H1 (cell line): ENCODE measurements at regions not wholly inside any gene's neighbourhood (a gene's known extent, or its start where the extent isn't known, plus 50 kb on each side); places are given as distances from the start of the nearest gene placed in this dataset.

Source experiments
- BACH1 ChIP-seq: IDR thresholded peaks from 2 replicates; pipeline ENCODE4 v1.6.1; 2012; ENCODE audit warnings: low read length, improper control_type of control experiment
- BRCA1 ChIP-seq: IDR thresholded peaks from 2 replicates; pipeline ENCODE4 v1.6.1; 2012; ENCODE audit warnings: low read depth, low read length, improper control_type of control experiment
- CTBP2 ChIP-seq: IDR thresholded peaks from 2 replicates; pipeline ENCODE4 v1.7.0; 2011; ENCODE audit warnings: borderline replicate concordance, mild to moderate bottlenecking, moderate library complexity, mixed read lengths, low read length; ENCODE audit not compliant: insufficient read depth, insufficient read length
- EGR1 ChIP-seq: IDR thresholded peaks from 2 replicates; pipeline ENCODE4 v1.6.1; 2011; ENCODE audit warnings: low read depth, low read length, borderline replicate concordance
- EP300 ChIP-seq, 2 experiments: IDR thresholded peaks; 1 replicate in 1 of 2; 2 replicates in 1 of 2; pipeline ENCODE4 v1.6.1; 2011 to 2012; ENCODE audit warnings: low read depth in 2 of 2, low read length in 2 of 2, mild to moderate bottlenecking in 2 of 2, borderline replicate concordance in 1 of 2, inconsistent platforms in 1 of 2, moderate library complexity in 1 of 2
- HDAC2 ChIP-seq, 2 experiments: fragments of 300-600 bp in 1 of 2; sonication (generic) in 1 of 2; IDR thresholded peaks; 2 replicates each; pipeline ENCODE4 v1.6.1; 2011 to 2012; ENCODE audit warnings: low read depth in 2 of 2, low read length in 2 of 2, mild to moderate bottlenecking in 2 of 2, moderate library complexity in 2 of 2, borderline replicate concordance in 1 of 2, inconsistent platforms in 1 of 2
- KDM5A ChIP-seq: fragments of 200-600 bp; IDR thresholded peaks from 2 replicates; pipeline ENCODE4 v1.7.1; 2012; ENCODE audit warnings: mild to moderate bottlenecking, low read length, inconsistent platforms, mixed read lengths
- MAFK ChIP-seq: IDR thresholded peaks from 2 replicates; pipeline ENCODE4 v1.6.1; 2012; ENCODE audit warnings: low read depth, mild to moderate bottlenecking, improper control_type of control experiment, low read length
- NRF1 ChIP-seq: IDR thresholded peaks from 2 replicates; pipeline ENCODE4 v1.6.1; 2011; ENCODE audit warnings: mild to moderate bottlenecking, low read depth, low read length, improper control_type of control experiment
- PHF8 ChIP-seq: fragments of 200-600 bp; sonication (generic); conservative IDR thresholded peaks from 2 replicates; pipeline ENCODE4 v1.7.1; 2012; ENCODE audit warnings: low read depth, mild to moderate bottlenecking, inconsistent platforms, low read length, moderate library complexity
- RFX5 ChIP-seq: IDR thresholded peaks from 2 replicates; pipeline ENCODE4 v1.6.1; 2011; ENCODE audit warnings: low read depth, low read length, improper control_type of control experiment, borderline replicate concordance
- SP1 ChIP-seq: IDR thresholded peaks from 2 replicates; pipeline ENCODE4 v1.6.1; 2011; ENCODE audit warnings: low read depth, low read length
- SP4 ChIP-seq: IDR thresholded peaks from 2 replicates; pipeline ENCODE4 v1.6.1; 2012; ENCODE audit warnings: low read length, inconsistent platforms
- TBP ChIP-seq: IDR thresholded peaks from 2 replicates; pipeline ENCODE4 v1.6.1; 2011; ENCODE audit warnings: low read depth, low read length, improper control_type of control experiment
- TCF12 ChIP-seq: IDR thresholded peaks from 2 replicates; pipeline ENCODE4 v1.6.1; 2011; ENCODE audit warnings: low read depth, mild to moderate bottlenecking, low read length
- TEAD4 ChIP-seq: IDR thresholded peaks from 2 replicates; pipeline ENCODE4 v1.6.1; 2012; ENCODE audit warnings: low read depth, low read length, inconsistent platforms, mixed read lengths
- ZNF274 ChIP-seq: IDR thresholded peaks from 2 replicates; pipeline ENCODE4 v1.7.0; 2012; ENCODE audit warnings: low read length, borderline replicate concordance; ENCODE audit errors: extremely low read depth
- TF ChIP-seq, protein P1 (sequence below), 3 experiments: IDR thresholded peaks; 1 replicate in 2 of 3; 2 replicates in 1 of 3; pipeline versions ENCODE4 v1.5.1 to v1.6.1; 2011; ENCODE audit warnings: low read length in 3 of 3, mild to moderate bottlenecking in 3 of 3, inconsistent platforms in 2 of 3, low read depth in 1 of 3, moderate library complexity in 1 of 3; ENCODE audit not compliant: insufficient read depth in 1 of 3; ENCODE audit errors: control extremely low read depth in 1 of 3
- TF ChIP-seq, protein P2 (sequence below): IDR thresholded peaks from 2 replicates; pipeline ENCODE4 v1.6.1; 2012; ENCODE audit warnings: inconsistent platforms
- TF ChIP-seq, protein P3 (sequence below): IDR thresholded peaks from 2 replicates; pipeline ENCODE4 v1.6.1; 2012; ENCODE audit warnings: low read length, inconsistent platforms

DNA sequence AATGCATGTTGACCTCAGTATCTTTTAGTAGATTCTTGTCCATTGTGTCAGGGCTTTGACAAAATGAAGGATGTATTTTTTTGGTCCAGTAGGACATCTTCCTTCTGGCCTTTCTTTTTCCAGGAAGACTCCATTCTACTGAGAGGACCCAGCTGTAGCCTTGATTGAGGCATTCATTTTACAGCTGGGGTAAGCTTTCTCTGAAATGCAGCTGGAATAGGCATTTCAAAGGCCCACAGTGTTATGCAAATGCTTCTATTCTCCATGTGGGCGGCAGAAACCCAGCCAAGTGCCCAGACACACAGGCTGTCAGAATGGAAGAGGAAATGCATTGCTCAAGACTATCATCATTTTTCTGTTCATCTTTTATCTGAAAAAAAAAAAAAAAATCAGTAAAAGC, 629.0 kb upstream of the CDH8 start (continued):
- TF ChIP-seq TEAD4 (peak; percentile 61; the same call in 1 of the 2 replicates), PHF8 (no peak), HDAC2 (IDR thresholded peaks at IDR 0.05; ENCODE audit: borderline replicate concordance in 1 of 2, low read depth in 2 of 2, low read length in 2 of 2) (peak in 1 of 2 experiments; percentile 41; a peak in 1 of 4 replicates), TCF12 (peak; percentile 94), KDM5A (no peak), BRCA1 (no peak), RFX5 (no peak), BACH1 (no peak), SP4 (no peak), EGR1 (peak; percentile 62; the same call in 1 of the 2 replicates), ZNF274 (no peak), NRF1 (no peak), MAFK (no peak), TBP (no peak), CTBP2 (no peak), EP300 (IDR thresholded peaks at IDR 0.05; ENCODE audit: borderline replicate concordance in 1 of 2, low read depth in 2 of 2, low read length in 2 of 2) (peak in 1 of 2 experiments; percentile 54; a peak in 1 of 3 replicates), SP1 (0 out of 2 replicates have a peak, but pooled peaks have one; percentile 47)
- TF ChIP-seq, protein P1, sequence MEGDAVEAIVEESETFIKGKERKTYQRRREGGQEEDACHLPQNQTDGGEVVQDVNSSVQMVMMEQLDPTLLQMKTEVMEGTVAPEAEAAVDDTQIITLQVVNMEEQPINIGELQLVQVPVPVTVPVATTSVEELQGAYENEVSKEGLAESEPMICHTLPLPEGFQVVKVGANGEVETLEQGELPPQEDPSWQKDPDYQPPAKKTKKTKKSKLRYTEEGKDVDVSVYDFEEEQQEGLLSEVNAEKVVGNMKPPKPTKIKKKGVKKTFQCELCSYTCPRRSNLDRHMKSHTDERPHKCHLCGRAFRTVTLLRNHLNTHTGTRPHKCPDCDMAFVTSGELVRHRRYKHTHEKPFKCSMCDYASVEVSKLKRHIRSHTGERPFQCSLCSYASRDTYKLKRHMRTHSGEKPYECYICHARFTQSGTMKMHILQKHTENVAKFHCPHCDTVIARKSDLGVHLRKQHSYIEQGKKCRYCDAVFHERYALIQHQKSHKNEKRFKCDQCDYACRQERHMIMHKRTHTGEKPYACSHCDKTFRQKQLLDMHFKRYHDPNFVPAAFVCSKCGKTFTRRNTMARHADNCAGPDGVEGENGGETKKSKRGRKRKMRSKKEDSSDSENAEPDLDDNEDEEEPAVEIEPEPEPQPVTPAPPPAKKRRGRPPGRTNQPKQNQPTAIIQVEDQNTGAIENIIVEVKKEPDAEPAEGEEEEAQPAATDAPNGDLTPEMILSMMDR (IDR thresholded peaks at IDR 0.05; ENCODE audit: control extremely low read depth in 1 of 3, insufficient read depth in 1 of 3, low read depth in 1 of 3, low read length in 3 of 3), result no peak
- TF ChIP-seq, protein P2, sequence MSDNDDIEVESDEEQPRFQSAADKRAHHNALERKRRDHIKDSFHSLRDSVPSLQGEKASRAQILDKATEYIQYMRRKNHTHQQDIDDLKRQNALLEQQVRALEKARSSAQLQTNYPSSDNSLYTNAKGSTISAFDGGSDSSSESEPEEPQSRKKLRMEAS, result peak; percentile 53
- TF ChIP-seq, protein P3, sequence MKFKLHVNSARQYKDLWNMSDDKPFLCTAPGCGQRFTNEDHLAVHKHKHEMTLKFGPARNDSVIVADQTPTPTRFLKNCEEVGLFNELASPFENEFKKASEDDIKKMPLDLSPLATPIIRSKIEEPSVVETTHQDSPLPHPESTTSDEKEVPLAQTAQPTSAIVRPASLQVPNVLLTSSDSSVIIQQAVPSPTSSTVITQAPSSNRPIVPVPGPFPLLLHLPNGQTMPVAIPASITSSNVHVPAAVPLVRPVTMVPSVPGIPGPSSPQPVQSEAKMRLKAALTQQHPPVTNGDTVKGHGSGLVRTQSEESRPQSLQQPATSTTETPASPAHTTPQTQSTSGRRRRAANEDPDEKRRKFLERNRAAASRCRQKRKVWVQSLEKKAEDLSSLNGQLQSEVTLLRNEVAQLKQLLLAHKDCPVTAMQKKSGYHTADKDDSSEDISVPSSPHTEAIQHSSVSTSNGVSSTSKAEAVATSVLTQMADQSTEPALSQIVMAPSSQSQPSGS, result no peak
